IPS-NIHi7 (cell line): ENCODE measurements at regions not wholly inside any gene's neighbourhood (a gene's known extent, or its start where the extent isn't known, plus 50 kb on each side); places are given as distances from the start of the nearest gene placed in this dataset.
"Not testable (repeated sequence)": the region's sequence is repeated elsewhere in the genome, so short reads cannot be mapped to it uniquely, and the experiment has no call there.

Experiments
- DNase-seq: peaks from one replicate; pipeline ENCODE4 v3.0.0; 2012; ENCODE audit warnings: mixed read lengths; ENCODE audit errors: extremely low spot score

DNA sequence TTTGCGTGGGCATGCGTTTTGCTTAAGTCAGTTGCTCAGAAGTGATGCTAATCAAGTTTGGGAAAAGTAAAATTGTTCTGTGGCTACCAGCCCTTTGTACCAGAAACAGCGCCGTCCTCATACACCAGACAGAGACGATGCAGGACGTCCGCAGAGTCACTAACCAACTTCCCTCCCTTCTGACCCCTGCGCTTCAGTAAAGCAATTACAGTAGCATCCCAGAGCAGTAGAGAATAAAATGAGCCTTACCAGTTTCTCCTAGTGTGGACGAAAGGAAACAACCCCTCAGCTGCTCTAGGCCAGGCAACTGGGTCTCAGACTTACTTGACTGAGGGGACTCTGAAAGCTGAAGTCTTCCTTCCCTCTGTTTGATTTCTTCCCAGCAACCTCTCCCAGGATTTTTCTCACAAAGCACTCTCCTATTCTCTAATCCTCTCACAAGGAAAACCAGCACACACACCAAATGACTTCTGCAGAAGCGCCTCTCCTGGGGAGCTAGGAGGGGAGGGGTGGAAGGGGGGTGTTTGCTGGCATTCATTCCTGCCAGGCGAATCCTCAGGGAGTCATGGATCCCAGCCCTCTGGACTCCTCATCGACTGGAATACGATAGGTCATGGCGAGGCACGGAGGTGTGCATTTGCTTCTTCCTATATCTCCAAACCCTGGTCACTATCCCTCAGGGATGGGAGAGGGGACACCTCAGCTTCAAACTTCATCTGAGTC lies 56.0 kb upstream of the MID1 start:
- DNase-seq, result no peak

DNA sequence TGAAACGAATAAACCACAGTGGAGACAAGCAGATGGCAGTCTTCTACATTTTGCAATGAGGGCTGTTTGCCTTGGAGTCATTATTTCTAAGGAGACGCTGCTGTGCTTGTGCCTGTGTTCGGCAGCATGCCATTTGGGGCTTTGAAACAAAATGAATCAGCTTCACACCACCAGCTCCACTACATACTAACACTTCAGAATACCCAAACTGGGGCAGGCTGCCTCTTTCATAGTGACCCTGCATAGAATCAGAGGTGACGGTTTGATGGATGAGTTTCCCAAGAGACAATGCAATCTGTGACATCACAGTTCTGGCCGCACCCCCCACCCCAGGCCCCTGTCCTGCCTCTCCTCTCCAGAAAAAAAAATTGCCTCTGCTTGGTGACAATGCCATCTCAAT lies 57.1 kb upstream of the MID1 start:
- DNase-seq, result no peak

DNA sequence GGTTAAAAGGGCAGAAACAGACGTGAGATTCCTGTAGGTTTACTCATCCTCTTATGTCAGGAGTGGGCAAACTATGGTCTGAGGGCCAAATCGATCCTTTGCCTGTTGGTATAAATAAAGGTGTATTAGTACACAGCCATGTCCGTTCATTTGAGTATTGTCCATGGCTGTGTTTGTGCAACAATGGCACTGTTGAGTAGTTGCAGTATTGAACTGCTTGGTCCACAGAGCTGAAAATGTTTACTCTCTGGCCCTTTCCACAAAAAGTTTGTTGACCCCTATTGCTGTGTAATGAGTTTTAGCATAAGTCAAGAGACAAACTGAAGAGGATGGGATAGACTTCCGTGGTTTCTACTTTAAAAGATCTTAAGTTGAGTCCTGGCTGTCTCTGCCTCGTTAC lies 59.0 kb upstream of the MID1 start:
- no peak for DNase-seq

DNA sequence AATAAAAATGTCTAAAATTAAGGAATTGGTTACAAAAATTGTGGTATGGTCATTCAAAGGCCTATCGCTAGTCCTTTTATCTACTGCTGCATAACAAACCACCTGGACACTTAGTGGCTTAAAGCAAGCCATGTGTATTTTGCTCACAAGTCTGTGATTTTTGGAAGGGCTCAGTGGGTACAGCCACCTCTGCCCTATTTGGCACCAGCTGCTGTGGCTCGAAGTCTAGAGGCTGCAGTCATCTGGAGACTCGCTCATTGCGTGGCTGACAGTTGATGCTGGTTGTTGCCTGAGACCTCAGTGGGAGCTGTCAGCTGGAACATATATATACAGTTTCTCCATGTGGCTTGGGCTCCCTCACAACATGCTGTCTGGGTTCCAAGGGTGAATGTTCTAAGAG lies 60.8 kb upstream of the MID1 start:
- no peak for DNase-seq

DNA sequence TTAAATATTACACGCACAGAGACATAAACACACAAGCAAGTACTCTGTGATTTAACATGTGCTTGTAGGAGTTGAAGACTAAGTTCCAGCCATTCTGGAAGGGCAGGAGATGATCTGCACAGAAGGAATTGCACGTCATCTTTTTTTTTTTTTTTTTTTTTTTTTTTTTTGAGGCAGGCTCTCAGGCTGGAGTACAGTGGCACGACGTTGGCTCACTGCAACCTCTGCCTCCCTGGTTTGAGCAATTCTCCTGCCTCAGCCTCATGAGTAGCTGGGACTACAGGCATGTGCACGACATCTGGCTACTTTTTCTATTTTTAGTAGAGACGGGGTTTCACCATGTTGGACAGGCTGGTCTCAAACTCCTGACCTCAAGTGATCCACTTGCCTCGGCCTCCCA lies 63.2 kb upstream of the MID1 start:
- DNase-seq, result not testable (repeated sequence)

DNA sequence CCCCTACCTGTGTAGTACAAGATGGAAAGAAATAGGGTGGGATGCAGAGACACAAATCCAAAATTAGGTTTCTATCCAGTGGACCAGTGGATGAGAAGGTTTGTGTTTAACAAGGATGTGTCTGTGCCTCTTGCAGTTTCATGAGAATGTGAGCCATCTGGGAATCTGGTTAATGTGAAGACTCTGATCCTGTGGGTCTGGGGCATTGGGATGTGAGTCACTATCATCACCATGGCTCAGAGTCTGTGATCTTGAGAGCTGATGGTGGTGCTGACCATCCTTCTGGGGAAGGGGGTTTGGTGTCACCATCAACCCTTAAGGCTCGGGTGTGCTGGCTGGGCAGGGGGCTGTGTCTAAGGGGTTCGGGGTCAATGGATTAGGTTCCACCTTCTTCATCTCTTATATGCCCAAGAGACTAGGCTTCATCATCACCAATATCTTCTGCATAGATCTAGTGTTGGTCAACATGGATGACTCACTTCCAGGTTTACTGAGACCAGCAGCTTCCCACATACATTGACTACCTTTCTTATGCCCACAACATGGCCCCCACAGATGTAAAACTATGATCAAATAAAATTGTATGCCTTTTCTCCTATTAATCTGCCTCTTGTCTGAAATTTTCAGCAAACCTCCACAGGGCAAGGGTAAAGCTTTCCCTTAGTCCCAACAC lies 65.7 kb upstream of the MID1 start:
- DNase-seq, result no peak

DNA sequence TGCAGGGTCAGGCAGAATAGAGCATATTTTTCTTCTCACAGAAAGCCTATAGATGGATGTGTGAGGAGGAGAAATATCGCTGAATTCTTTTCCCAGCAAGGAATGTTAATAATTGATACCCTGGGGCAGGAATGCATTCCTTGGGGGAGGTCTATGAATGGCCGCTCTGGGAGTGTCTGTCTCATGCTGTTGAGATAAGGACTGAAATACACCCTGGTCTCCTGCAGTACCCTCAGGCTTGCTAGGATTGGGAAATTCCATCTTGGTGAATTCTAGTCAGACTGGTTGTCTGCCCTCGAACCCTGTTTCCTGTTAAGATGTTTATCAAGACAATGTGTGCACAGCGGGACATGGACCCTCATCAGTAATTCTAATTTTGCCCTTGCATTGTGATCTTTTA lies 71.4 kb upstream of the MID1 start:
- DNase-seq, result not testable (repeated sequence)

DNA sequence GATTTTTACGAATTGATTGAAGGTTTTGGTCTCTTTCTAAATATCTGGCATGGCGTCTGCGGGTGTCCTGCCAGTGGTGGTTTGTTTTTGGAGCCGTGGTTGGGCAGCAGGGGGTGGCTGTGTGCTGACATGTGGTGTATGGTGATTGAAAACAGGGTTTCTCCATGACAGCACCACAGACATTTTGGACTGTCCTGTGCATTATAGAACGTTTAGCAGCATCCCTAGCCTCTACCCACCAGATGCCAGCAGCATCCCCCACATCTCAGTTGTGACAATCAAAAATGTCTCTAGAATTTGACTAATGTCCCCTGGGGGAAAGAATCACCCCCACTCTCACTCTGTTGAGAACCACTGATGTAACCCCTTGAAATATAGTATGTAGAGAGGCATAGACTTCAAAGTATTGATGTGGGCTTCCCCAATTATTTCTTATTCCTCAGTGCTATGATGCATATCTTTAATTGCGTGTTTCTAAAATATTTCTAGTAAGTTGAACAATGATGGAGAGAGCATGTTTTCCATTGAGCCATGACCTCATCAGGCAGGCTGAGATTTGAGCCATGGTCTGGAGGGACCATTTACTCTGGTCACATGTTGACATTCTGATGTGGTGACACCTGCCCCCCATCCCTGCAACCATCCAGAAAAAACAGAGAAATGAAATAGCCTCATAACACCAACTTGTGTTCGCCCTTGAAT lies 77.4 kb upstream of the MID1 start:
- no peak for DNase-seq

DNA sequence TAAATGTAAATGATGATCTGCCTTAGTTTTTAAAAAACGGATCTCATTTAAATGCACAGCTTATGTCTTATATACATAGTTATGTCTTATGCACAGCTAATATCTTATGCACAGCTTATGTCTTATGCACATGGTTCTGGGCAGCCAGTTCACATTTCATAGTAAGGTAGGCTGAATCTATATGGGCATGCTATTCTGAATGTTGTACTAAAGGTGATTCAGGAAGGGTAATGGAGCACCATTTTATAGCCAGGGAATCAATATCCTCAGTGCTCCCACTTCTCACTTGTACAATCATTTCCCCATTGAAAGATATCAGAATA lies 77.9 kb upstream of the MID1 start:
- DNase-seq, result no peak

DNA sequence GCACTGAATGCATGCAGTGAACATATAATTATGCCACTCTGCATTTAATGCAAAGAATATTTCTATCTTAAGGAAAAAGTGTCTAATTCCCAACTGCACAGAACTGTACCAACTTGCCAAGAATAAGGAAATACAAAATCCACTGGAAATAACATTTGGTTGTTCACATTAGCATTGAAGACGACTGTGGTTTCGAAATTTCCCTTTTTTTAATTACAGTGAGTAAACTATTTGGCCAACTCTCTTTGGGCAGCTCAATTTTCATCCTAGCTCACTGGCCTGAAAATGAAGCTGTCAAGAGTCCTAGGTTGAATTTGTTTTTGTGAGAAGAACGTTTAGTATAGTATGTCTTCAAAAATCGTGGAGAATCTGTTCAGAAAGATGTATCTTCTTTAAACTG lies 81.6 kb upstream of the MID1 start:
- no peak for DNase-seq

DNA sequence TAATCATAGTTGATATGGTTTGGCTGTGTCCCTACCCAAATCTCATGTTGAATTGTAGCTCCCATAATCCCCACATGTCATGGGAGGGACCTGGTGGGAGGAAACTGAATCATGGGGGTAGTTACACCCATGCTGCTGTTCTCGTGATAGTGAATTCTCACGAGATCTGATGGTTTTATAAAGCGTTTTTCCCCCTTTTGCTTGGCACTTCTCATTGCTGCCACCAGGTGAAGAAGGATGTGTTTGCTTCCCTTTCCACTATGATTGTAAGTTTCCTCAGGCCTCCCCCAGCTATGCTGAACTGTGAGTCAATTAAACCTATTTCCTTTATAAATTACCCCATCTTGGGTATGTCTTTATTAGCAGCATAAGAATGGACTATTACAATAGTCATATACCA lies 86.0 kb upstream of the MID1 start:
- DNase-seq, result not testable (repeated sequence)

DNA sequence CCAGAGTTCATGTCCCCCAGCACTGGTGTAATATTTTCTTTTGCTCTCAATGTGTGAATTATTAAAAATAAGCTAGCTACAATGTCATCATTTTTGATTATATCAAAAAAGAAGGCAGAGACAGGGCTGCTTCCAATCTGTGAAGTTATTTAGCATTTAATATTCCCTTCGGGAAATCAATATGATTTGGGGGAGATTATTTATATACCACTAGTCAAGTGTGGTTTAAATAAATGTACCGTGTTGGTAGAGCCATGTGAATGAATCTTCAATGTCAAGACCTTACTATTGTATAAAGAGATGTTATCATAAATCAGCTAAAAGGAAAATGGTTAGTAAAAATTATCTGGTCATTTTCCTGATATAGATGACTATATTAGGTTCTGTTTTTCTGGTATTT lies 87.4 kb upstream of the MID1 start:
- DNase-seq, result no peak

DNA sequence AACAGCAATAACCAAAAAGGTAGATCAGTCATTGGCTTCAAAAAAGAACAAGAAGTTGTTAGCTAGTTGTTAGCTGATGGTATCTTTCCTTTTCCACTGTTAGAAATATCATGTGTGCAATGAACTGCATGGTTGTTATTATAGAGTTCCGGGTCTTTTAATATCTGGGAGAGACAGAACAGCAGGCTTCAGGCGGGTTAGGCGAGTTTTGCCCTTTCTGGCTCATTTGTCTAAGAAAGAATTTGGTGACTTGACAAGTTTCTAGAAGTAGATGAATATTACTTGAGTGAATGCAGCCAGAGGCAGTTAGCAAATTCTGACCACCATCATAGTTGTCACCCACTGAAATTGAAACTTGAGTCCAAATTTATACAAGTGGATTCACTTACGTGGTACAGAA lies 88.9 kb upstream of the MID1 start:
- no peak for DNase-seq

DNA sequence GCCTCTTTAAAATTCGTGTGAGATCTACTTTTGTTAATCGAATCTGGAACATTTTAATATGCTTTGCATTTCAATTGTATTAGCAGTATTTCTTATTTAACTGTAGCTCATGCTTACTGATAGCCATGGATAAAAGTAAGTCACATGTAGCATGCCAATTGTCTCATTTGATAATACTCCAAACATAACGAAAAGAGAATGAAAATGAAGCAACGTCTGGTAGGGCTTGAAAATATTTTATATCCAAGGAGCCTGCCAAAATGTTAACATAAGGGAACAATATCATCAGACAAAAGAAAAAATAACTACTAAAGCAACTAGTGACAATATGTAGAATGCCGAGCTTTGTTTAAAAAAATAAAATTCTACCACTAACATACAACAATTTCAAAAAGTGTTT lies 94.1 kb upstream of the MID1 start:
- DNase-seq, result no peak

DNA sequence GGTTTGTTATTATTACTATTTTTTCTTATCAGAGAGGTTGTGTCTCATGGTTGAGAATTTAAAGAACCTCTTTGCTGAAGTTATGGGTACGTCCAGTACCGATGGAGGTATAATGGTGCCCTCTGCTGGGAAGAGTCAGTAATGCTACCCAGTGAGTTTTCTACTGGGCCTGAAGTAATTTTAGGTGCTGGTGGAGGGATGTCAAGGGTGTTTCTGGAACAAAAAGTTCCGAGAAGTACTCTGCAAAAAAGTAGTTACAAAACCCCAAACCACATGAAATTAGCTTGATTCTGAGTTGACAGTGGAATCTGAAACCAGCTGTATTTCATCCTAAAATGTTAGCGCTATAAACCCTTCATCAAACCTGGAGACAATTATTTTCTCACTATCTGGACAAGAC lies 102.5 kb upstream of the MID1 start:
- peak; percentile 79 for DNase-seq

DNA sequence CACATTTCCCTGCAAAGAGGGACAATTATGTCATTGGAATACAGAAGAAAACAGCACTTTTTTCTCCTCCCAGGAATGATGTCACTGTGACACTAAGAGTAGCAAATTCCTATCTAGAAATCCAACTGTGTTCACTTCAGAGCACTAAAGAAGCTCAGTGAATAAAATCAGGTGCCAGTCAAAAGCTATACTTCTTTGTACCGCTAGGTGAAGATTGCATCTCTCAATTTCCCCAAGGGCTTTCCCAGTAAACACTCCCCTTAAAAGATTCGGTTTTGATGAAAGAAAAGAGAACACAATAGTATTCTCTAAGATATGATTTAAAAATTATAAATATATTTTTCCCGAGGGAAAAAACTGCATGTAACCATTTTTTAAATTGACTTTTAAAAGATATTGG lies 104.7 kb upstream of the MID1 start:
- peak; percentile 37 for DNase-seq

DNA sequence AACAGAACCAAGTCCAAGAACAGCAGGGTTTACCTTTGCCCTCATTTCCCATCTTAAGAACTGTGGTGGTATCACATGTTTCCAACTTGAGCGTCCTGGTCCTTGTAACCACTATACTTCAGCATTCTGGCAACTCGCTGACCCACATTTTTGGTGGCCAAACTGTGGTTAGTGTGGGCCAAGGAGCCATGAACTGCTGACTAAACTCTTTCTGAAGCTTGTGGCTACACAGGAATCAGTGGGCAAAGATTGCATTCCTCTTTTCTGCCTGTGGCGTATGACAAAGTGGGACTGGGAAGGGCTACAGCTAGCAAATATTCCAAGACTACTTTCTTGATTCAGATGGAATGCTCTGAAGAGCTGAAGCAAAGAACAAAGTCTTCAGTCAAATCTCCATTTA lies 106.3 kb upstream of the MID1 start:
- no peak for DNase-seq

DNA sequence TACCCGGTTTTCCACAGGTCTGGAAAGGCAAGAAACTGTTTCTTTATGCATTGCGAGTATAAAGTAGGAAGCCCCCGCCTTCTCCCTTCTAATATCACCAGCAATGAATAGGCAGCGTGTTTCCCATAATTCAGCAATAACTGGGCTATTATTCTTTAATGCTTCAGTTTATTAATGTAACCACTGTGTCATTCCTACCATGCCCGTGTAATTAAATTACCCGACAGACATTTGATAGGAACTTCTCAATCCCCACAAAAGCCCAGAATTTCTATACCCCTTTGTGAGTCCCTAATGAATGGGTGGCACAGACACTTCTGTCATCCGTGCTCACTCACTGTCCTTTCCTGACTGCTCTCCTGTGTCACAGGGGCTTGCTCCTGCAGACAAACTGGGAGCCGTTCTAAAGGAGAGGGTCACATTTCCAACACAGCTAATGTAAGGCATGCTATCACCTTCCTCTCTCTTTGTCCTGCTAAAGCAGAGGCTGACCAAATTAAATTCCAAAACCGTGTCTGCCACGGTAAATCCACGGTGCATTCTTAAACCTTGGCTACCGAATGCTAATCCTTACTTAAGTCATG lies 108.5 kb upstream of the MID1 start:
- no peak for DNase-seq

DNA sequence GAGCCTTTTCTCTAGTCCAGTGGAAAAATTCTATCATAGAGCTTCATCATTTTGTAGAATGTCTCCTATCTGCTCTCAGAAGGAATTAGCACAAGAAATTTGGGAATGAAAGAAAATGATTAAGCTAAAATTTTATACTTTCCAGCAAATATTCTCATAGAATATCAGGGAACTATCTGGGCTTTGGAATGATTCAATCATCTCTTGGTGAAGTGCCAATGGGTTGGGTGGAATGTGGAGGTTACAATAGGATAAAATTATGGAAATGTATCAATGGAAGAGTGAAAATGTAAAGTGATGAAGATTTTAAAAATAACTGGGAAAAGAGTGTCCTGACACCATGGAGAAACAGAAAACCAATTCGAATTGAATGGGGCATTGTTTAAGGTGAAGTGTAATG lies 119.0 kb upstream of the MID1 start:
- DNase-seq, result no peak

DNA sequence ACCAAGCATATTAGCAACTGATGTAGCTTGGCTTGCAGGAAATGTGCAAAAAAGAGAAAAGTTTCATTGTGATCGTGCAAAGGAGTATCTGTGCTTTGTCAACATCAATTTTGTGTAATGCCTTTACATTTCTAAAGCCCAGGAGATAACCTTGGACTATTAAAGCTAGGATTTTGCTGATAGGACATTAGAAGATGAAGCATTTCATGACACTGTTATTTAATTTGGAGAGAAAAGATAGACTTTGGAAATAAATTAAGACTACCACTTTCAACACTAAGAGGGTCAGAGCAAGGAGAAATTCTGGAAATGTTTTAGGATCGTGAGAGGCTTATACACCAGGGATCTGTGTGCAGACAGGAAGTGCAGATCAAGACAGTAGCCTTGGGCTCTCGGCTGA lies 120.6 kb upstream of the MID1 start:
- DNase-seq, result no peak

DNA sequence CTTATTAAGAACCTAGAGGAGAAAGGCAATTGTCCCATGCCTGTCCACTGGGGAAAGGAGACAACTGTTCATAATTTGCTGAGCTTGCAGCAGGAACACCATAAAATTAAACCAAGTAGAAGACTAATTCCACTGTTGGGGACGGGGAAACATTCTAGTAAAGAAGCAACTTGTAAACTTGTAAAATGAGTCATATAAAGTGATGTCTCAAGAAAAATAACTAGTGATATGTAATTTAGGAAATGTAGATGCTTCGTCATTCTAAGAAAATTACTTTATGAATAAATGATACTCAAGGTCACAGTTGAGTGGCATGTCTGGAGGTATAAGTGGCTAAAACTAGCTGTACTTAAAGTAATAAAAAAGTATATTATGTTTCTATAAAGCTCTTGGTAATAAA lies 121.2 kb upstream of the MID1 start:
- no peak for DNase-seq

DNA sequence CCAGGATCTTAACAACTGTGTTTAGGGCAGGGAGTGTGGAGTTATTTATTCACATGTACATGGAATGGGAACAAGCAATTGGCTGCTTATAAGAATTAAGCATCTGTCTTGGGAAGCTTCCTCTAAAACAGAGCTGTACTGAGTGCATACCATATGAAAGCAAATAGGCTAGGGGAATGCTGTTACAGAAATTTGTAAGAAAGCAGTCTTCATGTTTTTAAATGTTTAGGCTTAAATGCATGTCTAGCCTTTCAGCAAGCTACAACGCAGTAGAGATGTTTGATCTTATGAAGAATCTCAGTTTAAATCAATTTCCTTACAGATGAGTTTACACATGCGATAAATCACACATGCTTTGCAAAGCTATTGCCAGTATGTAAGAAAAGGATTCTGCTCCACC lies 123.1 kb upstream of the MID1 start:
- no peak for DNase-seq

DNA sequence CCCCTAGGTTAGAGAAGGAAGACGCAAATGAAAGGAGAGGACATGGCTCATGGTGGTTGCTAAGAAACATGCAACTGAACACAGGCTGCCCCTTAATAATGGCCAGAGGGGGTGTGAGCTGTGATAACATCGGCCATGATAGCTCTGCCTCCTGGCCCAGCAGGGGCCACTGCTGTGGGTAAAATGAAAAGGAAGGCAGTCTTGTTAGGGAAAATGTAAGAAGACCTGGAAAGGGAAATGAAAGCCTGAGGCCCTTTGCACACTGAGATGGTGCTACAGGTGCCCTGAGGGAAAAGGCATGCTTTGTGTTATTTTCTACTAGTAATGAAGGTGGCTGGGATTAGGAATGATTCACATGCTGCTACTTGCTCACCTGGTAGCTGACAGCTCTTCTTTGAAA lies 123.6 kb upstream of the MID1 start:
- peak; percentile 51 for DNase-seq
